Upper lobe of left lung (tissue), 4 donors: ENCODE measurements at regions not wholly inside any gene's neighbourhood (a gene's known extent, or its start where the extent isn't known, plus 50 kb on each side); places are given as distances from the start of the nearest gene placed in this dataset.

Experiments
- CTCF ChIP-seq, 6 experiments: fragments of 450-650 bp in 4 of 6; fragments of 200-600 bp in 2 of 6; sonication (generic) in 2 of 6; IDR thresholded peaks; one replicate each; pipeline ENCODE4 v1.5.1; 2016 to 2019; ENCODE audit warnings: antibody characterized with exemption in 6 of 6
- POLR2AphosphoS5 ChIP-seq, 2 donors: sonication (generic); formaldehyde crosslinking; IDR thresholded peaks; one replicate each; pipeline ENCODE4 v1.5.1; 2017; ENCODE audit warnings: antibody characterized with exemption in 2 of 2

- TF ChIP-seq CTCF (IDR thresholded peaks at IDR 0.05), result no peak
- TF ChIP-seq POLR2AphosphoS5 (IDR thresholded peaks at IDR 0.05), result peak; percentile 23 to 63
Observed at GRCh38 chr22:27581688-27582087, 219.9 kb downstream of the MN1 start.
